Fibroblast of lung (primary cell): ENCODE measurements at regions not wholly inside any gene's neighbourhood (a gene's known extent, or its start where the extent isn't known, plus 50 kb on each side); places are given as distances from the start of the nearest gene placed in this dataset.

Experiments used
- DNase-seq, 2 donors: peaks; one replicate each; pipeline versions ENCODE4 v3.0.0 to v3.0.0-alpha.2; 2010; ENCODE audit warnings: low read depth in 2 of 2
- H2AFZ ChIP-seq: 2 replicates; pipeline ENCODE4 v1.5.1; 2012; ENCODE audit warnings: low read length, control low read depth, inconsistent platforms
- H3K27ac ChIP-seq: 2 replicates; pipeline ENCODE4 v1.5.1; 2011; ENCODE audit warnings: low read length, control low read depth; ENCODE audit not compliant: insufficient read depth
- H3K27me3 ChIP-seq: 2 replicates; pipeline ENCODE4 v1.5.1; 2011; ENCODE audit warnings: mild to moderate bottlenecking, low read length; ENCODE audit not compliant: control insufficient read depth, insufficient read depth
- H3K36me3 ChIP-seq: 2 replicates; pipeline ENCODE4 v1.5.1; 2011; ENCODE audit warnings: low read length; ENCODE audit not compliant: control insufficient read depth, insufficient read depth
- H3K4me1 ChIP-seq: 2 replicates; pipeline ENCODE4 v1.5.1; 2011; ENCODE audit warnings: low read length; ENCODE audit not compliant: control insufficient read depth, insufficient read depth; ENCODE audit errors: extremely low read depth
- H3K4me2 ChIP-seq: 2 replicates; pipeline ENCODE4 v1.5.1; 2011; ENCODE audit warnings: low read length, control low read depth; ENCODE audit not compliant: insufficient read depth; ENCODE audit errors: extremely low read depth
- H3K4me3 ChIP-seq, 4 experiments: fragments of 200-600 bp in 1 of 4; sonication (generic) in 1 of 4; replicated peaks in 1 of 4; 2 replicates each; pipeline ENCODE4 v1.5.1; 2011 to 2016; ENCODE audit warnings: low read length in 4 of 4, low read depth in 3 of 4, mild to moderate bottlenecking in 3 of 4, control low read depth in 2 of 4, inconsistent platforms in 1 of 4, mixed read lengths in 1 of 4; ENCODE audit not compliant: insufficient read depth in 1 of 4; ENCODE audit errors: control extremely low read depth in 1 of 4
- H3K79me2 ChIP-seq: 2 replicates; pipeline ENCODE4 v1.5.1; 2012; ENCODE audit warnings: mild to moderate bottlenecking, low read length, inconsistent platforms; ENCODE audit not compliant: control insufficient read depth, insufficient read depth
- H3K9ac ChIP-seq: 2 replicates; pipeline ENCODE4 v1.5.1; 2011; ENCODE audit warnings: mild to moderate bottlenecking, low read length, control low read depth; ENCODE audit not compliant: insufficient read depth
- H3K9me3 ChIP-seq: 2 replicates; pipeline ENCODE4 v1.5.1; 2012; ENCODE audit warnings: low read depth, low read length; ENCODE audit not compliant: control insufficient read depth, insufficient read depth
- H4K20me1 ChIP-seq: 2 replicates; pipeline ENCODE4 v1.5.1; 2011; ENCODE audit warnings: low read length; ENCODE audit not compliant: control insufficient read depth, insufficient read depth; ENCODE audit errors: extremely low read depth
- CTCF ChIP-seq, 2 donors: IDR thresholded peaks in 1 of 2; conservative IDR thresholded peaks in 1 of 2; 1 replicate in 1 of 2; 2 replicates in 1 of 2; pipeline ENCODE4 v1.5.1; 2011 to 2012; ENCODE audit warnings: low read length in 2 of 2, control low read depth in 1 of 2, inconsistent platforms in 1 of 2, low read depth in 1 of 2, mild to moderate bottlenecking in 1 of 2
- EZH2 ChIP-seq: IDR thresholded peaks from 2 replicates; pipeline ENCODE4 v1.5.1; 2012; ENCODE audit warnings: low read length, control low read depth, mild to moderate bottlenecking; ENCODE audit errors: missing control alignments

- Histone ChIP-seq H3K9me3 (no peaks in the 10 kb centered on the region), H4K20me1 (no peaks in the 10 kb centered on the region), H3K79me2 (no peaks in the 10 kb centered on the region), H3K4me3 (no peak overlapping the region), H3K27ac (no peak overlapping the region), H3K4me2 (no peak overlapping the region), H3K9ac (no peak overlapping the region), H3K36me3 (no peaks in the 10 kb centered on the region), H3K4me1 (no peaks in the 10 kb centered on the region), H2AFZ (no peak overlapping the region), H3K27me3 (no peaks in the 10 kb centered on the region)
- no peak for TF ChIP-seq EZH2
- no peak for TF ChIP-seq CTCF (conservative IDR thresholded peaks at IDR 0.05 in 1 of 2, IDR thresholded peaks at IDR 0.05 in 1 of 2; ENCODE audit: low read depth in 1 of 2, low read length in 2 of 2)
- DNase-seq: no peak
Observed at GRCh38 chr3:188062216-188062615, 91.7 kb upstream of the LPP start.

- H3K36me3 ChIP-seq: no peaks in the 10 kb centered on the region
- no peaks in the 10 kb centered on the region for H4K20me1 ChIP-seq
- H3K79me2 ChIP-seq: no peaks in the 10 kb centered on the region
- no peak overlapping the region for H3K4me3 ChIP-seq
- H3K27me3 ChIP-seq: no peaks in the 10 kb centered on the region
- H3K4me2 ChIP-seq: no peak overlapping the region
- peaks cover 5% of the 10 kb centered on the region for H3K4me1 ChIP-seq
- no peak overlapping the region for H2AFZ ChIP-seq
- DNase-seq: peak in 1 of 2 donors; percentile 50
- TF ChIP-seq EZH2 (no peak), CTCF (conservative IDR thresholded peaks at IDR 0.05 in 1 of 2, IDR thresholded peaks at IDR 0.05 in 1 of 2; ENCODE audit: low read depth in 1 of 2, low read length in 2 of 2) (no peak)
- no peaks in the 10 kb centered on the region for H3K9me3 ChIP-seq
- no peak overlapping the region for H3K9ac ChIP-seq
- H3K27ac ChIP-seq: no peak overlapping the region
Observed at GRCh38 chr3:188064831-188065493, 89.0 kb upstream of the LPP start.

GRCh38 chr3:188066141-188066540 is 87.8 kb upstream of the LPP start:
- H3K4me3 ChIP-seq: no peak overlapping the region
- no peak overlapping the region for H2AFZ ChIP-seq
- H3K4me2 ChIP-seq: no peak overlapping the region
- no peak overlapping the region for H3K9ac ChIP-seq
- H3K27me3 ChIP-seq: no peaks in the 10 kb centered on the region
- peaks cover 5% of the 10 kb centered on the region for H3K4me1 ChIP-seq
- no peak overlapping the region for H3K27ac ChIP-seq
- DNase-seq: no peak
- H3K36me3 ChIP-seq: no peaks in the 10 kb centered on the region
- TF ChIP-seq CTCF (conservative IDR thresholded peaks at IDR 0.05 in 1 of 2, IDR thresholded peaks at IDR 0.05 in 1 of 2; ENCODE audit: low read depth in 1 of 2, low read length in 2 of 2): no peak
- no peak for TF ChIP-seq EZH2
- no peaks in the 10 kb centered on the region for H4K20me1 ChIP-seq
- H3K79me2 ChIP-seq: no peaks in the 10 kb centered on the region
- H3K9me3 ChIP-seq: no peaks in the 10 kb centered on the region
